22Rv1 (cell line): ENCODE measurements at regions not wholly inside any gene's neighbourhood (a gene's known extent, or its start where the extent isn't known, plus 50 kb on each side); places are given as distances from the start of the nearest gene placed in this dataset.

Experiments
- ZFX ChIP-seq: fragments of 450-650 bp; IDR thresholded peaks from 2 replicates; pipeline ENCODE4 v1.6.1; 2017; ENCODE audit warnings: antibody characterized with exemption, borderline replicate concordance
- TF ChIP-seq, protein P1 (sequence below): fragments of 450-650 bp; IDR thresholded peaks from 2 replicates; pipeline ENCODE4 v1.5.1; 2017; ENCODE audit warnings: mild to moderate bottlenecking

DNA sequence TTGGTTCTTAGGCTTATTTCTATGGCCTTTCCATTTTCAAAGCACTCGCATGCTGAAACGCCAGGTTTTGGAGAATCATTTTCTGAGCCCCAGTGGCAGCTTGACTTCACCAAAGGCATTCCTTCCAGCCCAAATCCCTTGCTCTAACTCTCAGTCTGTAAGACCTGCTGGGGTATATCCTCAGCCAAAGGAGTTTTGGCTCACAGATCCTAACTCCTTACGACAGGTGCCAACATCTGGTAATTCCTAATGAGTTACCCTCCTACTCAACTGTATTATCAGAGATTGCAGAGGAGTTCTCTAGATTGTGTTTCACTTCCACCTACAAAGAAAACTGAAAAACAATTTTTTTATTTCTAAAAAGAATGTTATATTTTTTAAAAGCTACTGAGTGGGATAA is 79.0 kb upstream of the RAB27B start:
- TF ChIP-seq, protein P1, sequence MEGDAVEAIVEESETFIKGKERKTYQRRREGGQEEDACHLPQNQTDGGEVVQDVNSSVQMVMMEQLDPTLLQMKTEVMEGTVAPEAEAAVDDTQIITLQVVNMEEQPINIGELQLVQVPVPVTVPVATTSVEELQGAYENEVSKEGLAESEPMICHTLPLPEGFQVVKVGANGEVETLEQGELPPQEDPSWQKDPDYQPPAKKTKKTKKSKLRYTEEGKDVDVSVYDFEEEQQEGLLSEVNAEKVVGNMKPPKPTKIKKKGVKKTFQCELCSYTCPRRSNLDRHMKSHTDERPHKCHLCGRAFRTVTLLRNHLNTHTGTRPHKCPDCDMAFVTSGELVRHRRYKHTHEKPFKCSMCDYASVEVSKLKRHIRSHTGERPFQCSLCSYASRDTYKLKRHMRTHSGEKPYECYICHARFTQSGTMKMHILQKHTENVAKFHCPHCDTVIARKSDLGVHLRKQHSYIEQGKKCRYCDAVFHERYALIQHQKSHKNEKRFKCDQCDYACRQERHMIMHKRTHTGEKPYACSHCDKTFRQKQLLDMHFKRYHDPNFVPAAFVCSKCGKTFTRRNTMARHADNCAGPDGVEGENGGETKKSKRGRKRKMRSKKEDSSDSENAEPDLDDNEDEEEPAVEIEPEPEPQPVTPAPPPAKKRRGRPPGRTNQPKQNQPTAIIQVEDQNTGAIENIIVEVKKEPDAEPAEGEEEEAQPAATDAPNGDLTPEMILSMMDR, result no peak
- TF ChIP-seq ZFX, result no peak
